GM23338 (cell line): ENCODE measurements at regions not wholly inside any gene's neighbourhood (a gene's known extent, or its start where the extent isn't known, plus 50 kb on each side); places are given as distances from the start of the nearest gene placed in this dataset.

Source experiments
- ATAC-seq: fragments of 200-7000 bp; cut with Tn5 transposase; 3 replicates; pipeline ENCODE4 v1.9.1; 2020
- DNase-seq: peaks from one replicate; pipeline ENCODE4 v3.0.0-alpha.2; 2015; ENCODE audit warnings: low spot score
- H2AFZ ChIP-seq: fragments of 200-600 bp; sonication (generic); 2 replicates; pipeline ENCODE4 v1.8.0; 2016; ENCODE audit warnings: antibody characterized with exemption, mild to moderate bottlenecking, moderate library complexity
- H3F3A ChIP-seq: fragments of 200-600 bp; sonication (generic); replicated peaks from 2 replicates; pipeline ENCODE4 v1.8.0; 2017; ENCODE audit warnings: antibody characterized with exemption, mixed run types, low read depth
- H3K27ac ChIP-seq: fragments of 200-600 bp; sonication (generic); 2 replicates; pipeline ENCODE4 v1.6.1; 2016; ENCODE audit warnings: low read depth
- H3K27me3 ChIP-seq: fragments of 200-600 bp; sonication (generic); 2 replicates; pipeline ENCODE4 v1.8.0; 2016; ENCODE audit warnings: mild to moderate bottlenecking, mixed run types, moderate library complexity; ENCODE audit not compliant: insufficient read depth
- H3K36me3 ChIP-seq: fragments of 200-600 bp; sonication (generic); 2 replicates; pipeline ENCODE4 v1.8.0; 2016; ENCODE audit warnings: mild to moderate bottlenecking; ENCODE audit not compliant: insufficient read depth
- H3K4me1 ChIP-seq: fragments of 200-600 bp; sonication (generic); 2 replicates; pipeline ENCODE4 v1.8.0; 2016; ENCODE audit warnings: mild to moderate bottlenecking, moderate library complexity; ENCODE audit not compliant: insufficient read depth
- H3K4me2 ChIP-seq: fragments of 200-600 bp; sonication (generic); 2 replicates; pipeline ENCODE4 v1.7.1; 2017; ENCODE audit warnings: mixed run types
- H3K4me3 ChIP-seq: fragments of 200-600 bp; sonication (generic); 2 replicates; pipeline ENCODE4 v1.6.1; 2016; ENCODE audit warnings: mixed run types
- H3K79me2 ChIP-seq: fragments of 200-600 bp; sonication (generic); replicated peaks from 2 replicates; pipeline ENCODE4 v1.8.0; 2017; ENCODE audit warnings: mild to moderate bottlenecking; ENCODE audit not compliant: insufficient read depth
- H3K9me2 ChIP-seq: fragments of 200-600 bp; sonication (generic); 2 replicates; pipeline ENCODE4 v1.8.0; 2017; ENCODE audit not compliant: insufficient read depth
- H4K20me1 ChIP-seq: fragments of 200-600 bp; sonication (generic); replicated peaks from 2 replicates; pipeline ENCODE4 v1.8.0; 2017; ENCODE audit warnings: mild to moderate bottlenecking; ENCODE audit not compliant: insufficient read depth
- H3K27ac Mint-ChIP-seq: 2 replicates; pipeline ENCODE4 v1.8.0; 2020; ENCODE audit warnings: inconsistent platforms, mild to moderate bottlenecking, moderate library complexity, mixed read lengths
- H3K27me3 Mint-ChIP-seq: 3 replicates; pipeline ENCODE4 v1.8.0; 2022; ENCODE audit warnings: low read depth, mild to moderate bottlenecking, moderate library complexity, mixed read lengths, inconsistent platforms; ENCODE audit not compliant: insufficient read depth, poor library complexity
- H3K36me3 Mint-ChIP-seq: 3 replicates; pipeline ENCODE4 v1.8.0; 2021; ENCODE audit warnings: low read depth, mild to moderate bottlenecking, inconsistent platforms, moderate library complexity, mixed read lengths
- H3K4me1 Mint-ChIP-seq: 3 replicates; pipeline ENCODE4 v1.8.0; 2020; ENCODE audit warnings: mild to moderate bottlenecking, inconsistent platforms, mixed read lengths
- H3K4me3 Mint-ChIP-seq: 3 replicates; pipeline ENCODE4 v1.8.0; 2021; ENCODE audit warnings: moderate library complexity, mild to moderate bottlenecking, inconsistent platforms, mixed read lengths
- H3K9me3 Mint-ChIP-seq: 3 replicates; pipeline ENCODE4 v1.8.0; 2020; ENCODE audit warnings: moderate library complexity, mild to moderate bottlenecking, inconsistent platforms, mixed read lengths
- CREB1 ChIP-seq: fragments of 250-450 bp; sonication (Bioruptor Pico); IDR thresholded peaks from 2 replicates; pipeline ENCODE4 v1.5.0; 2020; ENCODE audit warnings: low read depth, mild to moderate bottlenecking, moderate library complexity
- CTCF ChIP-seq, 2 experiments: fragments of 200-600 bp in 1 of 2; sonication (generic) in 1 of 2; conservative IDR thresholded peaks; 2 replicates each; pipeline versions ENCODE4 v1.5.1 to v1.6.1; 2016 to 2017; ENCODE audit warnings: antibody characterized with exemption in 2 of 2, low read depth in 2 of 2, mild to moderate bottlenecking in 2 of 2, moderate library complexity in 1 of 2
- EZH2phosphoT487 ChIP-seq: fragments of 200-600 bp; sonication (generic); IDR thresholded peaks from one replicate; pipeline ENCODE4 v1.8.1; 2018; ENCODE audit warnings: antibody characterized with exemption; ENCODE audit not compliant: unreplicated experiment
- JUNB ChIP-seq: IDR thresholded peaks from one replicate; pipeline ENCODE4 v1.6.1; 2016; ENCODE audit warnings: antibody characterized with exemption; ENCODE audit not compliant: unreplicated experiment
- NANOG ChIP-seq: IDR thresholded peaks from 2 replicates; pipeline ENCODE4 v1.6.1; 2016; ENCODE audit warnings: antibody characterized with exemption, borderline replicate concordance
- POLR2AphosphoS5 ChIP-seq: IDR thresholded peaks from 2 replicates; pipeline ENCODE4 v1.6.1; 2016; ENCODE audit warnings: antibody characterized with exemption, low read depth
- STAT1 ChIP-seq: IDR thresholded peaks from one replicate; pipeline ENCODE4 v1.6.1; 2016; ENCODE audit warnings: antibody characterized with exemption; ENCODE audit not compliant: unreplicated experiment
- ZNF114 ChIP-seq: fragments of 250-450 bp; sonication (Bioruptor Pico); IDR thresholded peaks from 2 replicates; pipeline ENCODE4 v1.5.0; 2020; ENCODE audit warnings: mild to moderate bottlenecking, moderate library complexity
- ZNF331 ChIP-seq: fragments of 250-450 bp; sonication (Bioruptor Pico); IDR thresholded peaks from 2 replicates; pipeline ENCODE4 v1.5.0; 2020; ENCODE audit warnings: low read depth, mild to moderate bottlenecking, moderate library complexity
- ZNF462 ChIP-seq: fragments of 250-450 bp; sonication (Bioruptor Pico); IDR thresholded peaks from 2 replicates; pipeline ENCODE4 v1.5.0; 2020; ENCODE audit warnings: mild to moderate bottlenecking, moderate library complexity

- Mint-ChIP-seq H3K27ac (no peak overlapping the region), H3K36me3 (peaks cover 5% of the 10 kb centered on the region; the same call in 1 of the 3 replicates), H3K4me1 (no peaks in the 10 kb centered on the region), H3K4me3 (no peak overlapping the region), H3K27me3 (no peaks in the 10 kb centered on the region), H3K9me3 (peaks cover 10% of the 10 kb centered on the region)
- Histone ChIP-seq H3K4me2 (no peak overlapping the region), H3K79me2 (no peaks in the 10 kb centered on the region), H3K9me2 (no peaks in the 10 kb centered on the region), H3K4me3 (no peak overlapping the region), H3K4me1 (no peaks in the 10 kb centered on the region), H3K27ac (no peak overlapping the region), H3K27me3 (no peaks in the 10 kb centered on the region), H3K36me3 (no peaks in the 10 kb centered on the region), H3F3A (no peaks in the 10 kb centered on the region), H4K20me1 (no peaks in the 10 kb centered on the region), H2AFZ (no peak overlapping the region)
- DNase-seq (no peak), ATAC-seq (no peak)
- no peak for TF ChIP-seq CTCF (conservative IDR thresholded peaks at IDR 0.05; ENCODE audit: low read depth in 2 of 2)
These were observed 101.5 kb upstream of the KL start for GRCh38 chr13:32914686-32915085.

GRCh38 chr13:32917504-32917903, 98.7 kb upstream of the KL start:
- Histone ChIP-seq H3F3A (no peaks in the 10 kb centered on the region), H3K36me3 (no peaks in the 10 kb centered on the region), H3K4me3 (no peak overlapping the region), H3K4me2 (no peak overlapping the region), H3K4me1 (no peaks in the 10 kb centered on the region), H3K79me2 (no peaks in the 10 kb centered on the region), H4K20me1 (no peaks in the 10 kb centered on the region), H3K27ac (no peak overlapping the region), H2AFZ (no peak overlapping the region), H3K9me2 (no peaks in the 10 kb centered on the region), H3K27me3 (no peaks in the 10 kb centered on the region)
- Mint-ChIP-seq H3K27me3 (no peaks in the 10 kb centered on the region), H3K4me3 (no peak overlapping the region), H3K4me1 (no peaks in the 10 kb centered on the region), H3K27ac (no peak overlapping the region), H3K9me3 (peaks cover 10% of the 10 kb centered on the region), H3K36me3 (peaks cover 5% of the 10 kb centered on the region; the same call in 1 of the 3 replicates)
- DNase-seq: no peak
- no peak for TF ChIP-seq STAT1
- no peak for TF ChIP-seq ZNF462 (CRISPR knock-in tag)
- no peak for TF ChIP-seq ZNF114
- no peak for TF ChIP-seq POLR2AphosphoS5
- TF ChIP-seq JUNB: no peak
- no peak for TF ChIP-seq NANOG
- no peak for TF ChIP-seq ZNF331 (CRISPR knock-in tag)
- TF ChIP-seq CTCF (conservative IDR thresholded peaks at IDR 0.05; ENCODE audit: low read depth in 2 of 2): no peak
- no peak for TF ChIP-seq CREB1 (CRISPR knock-in tag)
- no peak for TF ChIP-seq EZH2phosphoT487
- no peak for ATAC-seq
